SK-N-MC (cell line): ENCODE measurements at regions not wholly inside any gene's neighbourhood (a gene's known extent, or its start where the extent isn't known, plus 50 kb on each side); places are given as distances from the start of the nearest gene placed in this dataset.

ENCODE experiments used
- EZH2 ChIP-seq: fragments of 200-600 bp; sonication (generic); IDR thresholded peaks from one replicate; pipeline ENCODE4 v1.6.1; 2017; ENCODE audit warnings: antibody characterized with exemption
- POLR2AphosphoS5 ChIP-seq: IDR thresholded peaks from 2 replicates; pipeline ENCODE4 v1.6.1; 2012; ENCODE audit warnings: mild to moderate bottlenecking, low read depth, low read length, borderline replicate concordance

GRCh38 chr5:29587832-29588231 lies 1605.7 kb upstream of the CDH6 start:
- no peak for TF ChIP-seq EZH2
- TF ChIP-seq POLR2AphosphoS5 = no peak
